H9 (cell line): ENCODE measurements at regions not wholly inside any gene's neighbourhood (a gene's known extent, or its start where the extent isn't known, plus 50 kb on each side); places are given as distances from the start of the nearest gene placed in this dataset.

ENCODE experiments used
- DNase-seq: peaks from one replicate; pipeline ENCODE4 v3.0.0-alpha.2; 2017
- H2AFZ ChIP-seq: one replicate; pipeline ENCODE4 v1.6.1; 2013; ENCODE audit warnings: mild to moderate bottlenecking, low read length, control low read depth, moderate library complexity
- H2AK5ac ChIP-seq: 2 replicates; pipeline ENCODE4 v1.6.1; 2013; ENCODE audit warnings: low read length, control low read depth, mixed read lengths; ENCODE audit not compliant: insufficient read length
- H2BK120ac ChIP-seq: one replicate; pipeline ENCODE4 v1.6.1; 2013; ENCODE audit warnings: low read depth, mild to moderate bottlenecking, low read length, control low read depth, inconsistent platforms; ENCODE audit not compliant: poor library complexity, severe bottlenecking
- H2BK12ac ChIP-seq: 2 replicates; pipeline ENCODE4 v1.6.1; 2013; ENCODE audit warnings: low read length, control low read depth, mixed read lengths, low read depth; ENCODE audit not compliant: insufficient read length
- H2BK15ac ChIP-seq: 2 replicates; pipeline ENCODE4 v1.6.1; 2013; ENCODE audit warnings: low read depth, low read length, control low read depth
- H2BK20ac ChIP-seq: one replicate; pipeline ENCODE4 v1.6.1; 2013; ENCODE audit warnings: low read depth, mild to moderate bottlenecking, low read length, control low read depth, inconsistent platforms; ENCODE audit not compliant: poor library complexity, severe bottlenecking
- H2BK5ac ChIP-seq: 2 replicates; pipeline ENCODE4 v1.6.1; 2013; ENCODE audit warnings: low read length, control low read depth, mixed read lengths; ENCODE audit not compliant: insufficient read length
- H3K14ac ChIP-seq: 2 replicates; pipeline ENCODE4 v1.6.1; 2013; ENCODE audit warnings: low read length, control low read depth; ENCODE audit not compliant: insufficient read depth
- H3K18ac ChIP-seq: 2 replicates; pipeline ENCODE4 v1.6.1; 2013; ENCODE audit warnings: low read depth, mild to moderate bottlenecking, mixed read lengths, low read length, control low read depth; ENCODE audit not compliant: insufficient read length
- H3K23ac ChIP-seq: 2 replicates; pipeline ENCODE4 v1.6.1; 2013; ENCODE audit warnings: low read length, control low read depth, mixed read lengths, low read depth; ENCODE audit not compliant: insufficient read length
- H3K23me2 ChIP-seq: 2 replicates; pipeline ENCODE4 v1.6.1; 2013; ENCODE audit warnings: low read depth, mild to moderate bottlenecking, mixed read lengths, low read length, control low read depth; ENCODE audit not compliant: insufficient read length, poor library complexity, severe bottlenecking
- H3K27ac ChIP-seq: 2 replicates; pipeline ENCODE4 v1.5.1; 2013; ENCODE audit warnings: low read length, control low read depth, mixed read lengths, low read depth; ENCODE audit not compliant: insufficient read length
- H3K27me3 ChIP-seq: 2 replicates; pipeline ENCODE4 v1.6.1; 2013; ENCODE audit warnings: low read length, control low read depth, inconsistent platforms; ENCODE audit not compliant: insufficient read depth
- H3K4ac ChIP-seq: 2 replicates; pipeline ENCODE4 v1.6.1; 2013; ENCODE audit warnings: low read depth, mild to moderate bottlenecking, control low read depth, inconsistent platforms, low read length, moderate library complexity
- H3K4me1 ChIP-seq: 2 replicates; pipeline ENCODE4 v1.6.1; 2013; ENCODE audit warnings: low read length, control low read depth, inconsistent platforms; ENCODE audit not compliant: insufficient read depth
- H3K4me2 ChIP-seq: 2 replicates; pipeline ENCODE4 v1.6.1; 2013; ENCODE audit warnings: low read length, control low read depth, mixed read lengths; ENCODE audit not compliant: insufficient read length, insufficient read depth
- H3K56ac ChIP-seq: 2 replicates; pipeline ENCODE4 v1.6.1; 2013; ENCODE audit warnings: low read depth, mild to moderate bottlenecking, mixed read lengths, low read length, control low read depth; ENCODE audit not compliant: insufficient read length
- H3K79me1 ChIP-seq: 2 replicates; pipeline ENCODE4 v1.6.1; 2013; ENCODE audit warnings: low read depth, mild to moderate bottlenecking, moderate library complexity, low read length, control low read depth, inconsistent platforms; ENCODE audit not compliant: insufficient read depth, poor library complexity, severe bottlenecking
- H3K79me2 ChIP-seq: 2 replicates; pipeline ENCODE4 v1.6.1; 2013; ENCODE audit warnings: low read length, control low read depth, inconsistent platforms; ENCODE audit not compliant: insufficient read depth
- H3K9ac ChIP-seq: 2 replicates; pipeline ENCODE4 v1.6.1; 2013; ENCODE audit warnings: low read length, control low read depth, mixed read lengths; ENCODE audit not compliant: insufficient read length; ENCODE audit errors: extremely low read depth
- H3K9me3 ChIP-seq: one replicate; pipeline ENCODE4 v1.6.1; 2013; ENCODE audit warnings: low read depth, low read length, inconsistent platforms; ENCODE audit not compliant: control insufficient read depth
- H3T11ph ChIP-seq: one replicate; pipeline ENCODE4 v1.6.1; 2013; ENCODE audit warnings: mild to moderate bottlenecking, low read length, control low read depth, inconsistent platforms
- H4K20me1 ChIP-seq: one replicate; pipeline ENCODE4 v1.6.1; 2013; ENCODE audit not compliant: control insufficient read depth, insufficient read length, insufficient read depth
- H4K5ac ChIP-seq: 2 replicates; pipeline ENCODE4 v1.6.1; 2013; ENCODE audit warnings: low read depth, mild to moderate bottlenecking, mixed read lengths, low read length, control low read depth; ENCODE audit not compliant: insufficient read length
- H4K8ac ChIP-seq: replicated peaks from 2 replicates; pipeline ENCODE4 v1.6.1; 2013; ENCODE audit warnings: low read length, control low read depth, mixed read lengths, low read depth; ENCODE audit not compliant: insufficient read length
- H4K91ac ChIP-seq: 2 replicates; pipeline ENCODE4 v1.6.1; 2013; ENCODE audit warnings: low read depth, mild to moderate bottlenecking, moderate library complexity, mixed read lengths, low read length, control low read depth; ENCODE audit not compliant: insufficient read length
- H3K27ac Mint-ChIP-seq, 3 experiments: 2 replicates in 2 of 3; 3 replicates in 1 of 3; pipeline ENCODE4 v1.8.0; 2020 to 2021; ENCODE audit warnings: mixed read lengths in 3 of 3, mild to moderate bottlenecking in 1 of 3, moderate library complexity in 1 of 3
- H3K27me3 Mint-ChIP-seq: 2 replicates; pipeline ENCODE4 v1.8.0; 2021; ENCODE audit warnings: low read depth, mild to moderate bottlenecking, moderate library complexity, mixed read lengths
- H3K36me3 Mint-ChIP-seq, 3 experiments: 2 replicates in 2 of 3; 3 replicates in 1 of 3; pipeline ENCODE4 v1.8.0; 2020 to 2021; ENCODE audit warnings: low read depth in 3 of 3, mixed read lengths in 3 of 3; ENCODE audit not compliant: insufficient read depth in 1 of 3
- H3K4me1 Mint-ChIP-seq, 2 experiments: 2 replicates each; pipeline ENCODE4 v1.8.0; 2020; ENCODE audit warnings: mixed read lengths in 2 of 2
- H3K4me3 Mint-ChIP-seq, 2 experiments: 2 replicates in 1 of 2; 3 replicates in 1 of 2; pipeline ENCODE4 v1.8.0; 2020 to 2021; ENCODE audit warnings: mild to moderate bottlenecking in 2 of 2, mixed read lengths in 2 of 2, moderate library complexity in 1 of 2
- H3K9me3 Mint-ChIP-seq, 2 experiments: 2 replicates in 1 of 2; 3 replicates in 1 of 2; pipeline ENCODE4 v1.8.0; 2020; ENCODE audit warnings: mild to moderate bottlenecking in 2 of 2, mixed read lengths in 2 of 2, moderate library complexity in 1 of 2
- CTCF ChIP-seq: fragments of 200-600 bp; sonication (generic); conservative IDR thresholded peaks from 3 replicates; pipeline ENCODE4 v1.8.0; 2021; ENCODE audit warnings: antibody characterized with exemption, mild to moderate bottlenecking

- H3K9ac ChIP-seq, result no peak overlapping the region
These were observed 580.7 kb upstream of the MMS22L start for GRCh38 chr6:97863697-97864096.

More at GRCh38 chr6:97863697-97864096, 580.7 kb upstream of the MMS22L start:
- no peak overlapping the region for H4K8ac ChIP-seq
- Mint-ChIP-seq H3K9me3 (peaks cover 3 to 4% of the 10 kb centered on the region in 2 experiments; a peak in 4 of 5 replicates), H3K4me1 (peaks cover 5 to 9% of the 10 kb centered on the region in 2 experiments), H3K27me3 (no peaks in the 10 kb centered on the region), H3K36me3 (peaks cover 0 to 23% (median 5%) of the 10 kb centered on the region in 3 experiments; a peak in 3 of 7 replicates), H3K27ac (no peak overlapping the region), H3K4me3 (no peak overlapping the region)
- H3K27ac ChIP-seq, result no peak overlapping the region
- H2AK5ac ChIP-seq, result no peak overlapping the region
- no peak overlapping the region for H3K23ac ChIP-seq
- no peak for TF ChIP-seq CTCF
- no peak overlapping the region for H3K56ac ChIP-seq
- no peak overlapping the region for H2BK20ac ChIP-seq
- H3K79me2 ChIP-seq, result no peaks in the 10 kb centered on the region
- no peak overlapping the region for H2BK12ac ChIP-seq
- H3K14ac ChIP-seq, result no peak overlapping the region
- H3K4me1 ChIP-seq, result no peaks in the 10 kb centered on the region; the same call in 1 of the 2 replicates
- H4K5ac ChIP-seq, result no peak overlapping the region
- no peaks in the 10 kb centered on the region for H3K27me3 ChIP-seq
- no peak overlapping the region for H3K4ac ChIP-seq
- H2AFZ ChIP-seq, result no peak overlapping the region
- DNase-seq, result no peak
- no peak overlapping the region for H2BK5ac ChIP-seq
- H4K91ac ChIP-seq, result no peak overlapping the region
- H2BK120ac ChIP-seq, result no peak overlapping the region
- H3T11ph ChIP-seq, result no peak overlapping the region
- H3K79me1 ChIP-seq, result no peaks in the 10 kb centered on the region
- H2BK15ac ChIP-seq, result no peak overlapping the region
- H4K20me1 ChIP-seq, result no peaks in the 10 kb centered on the region
- no peaks in the 10 kb centered on the region for H3K9me3 ChIP-seq
- no peak overlapping the region for H3K4me2 ChIP-seq
- no peak overlapping the region for H3K18ac ChIP-seq
- no peaks in the 10 kb centered on the region for H3K23me2 ChIP-seq
